CD4-positive, CD25-positive, alpha-beta regulatory T cell (primary cell): ENCODE measurements at regions not wholly inside any gene's neighbourhood (a gene's known extent, or its start where the extent isn't known, plus 50 kb on each side); places are given as distances from the start of the nearest gene placed in this dataset.

Experiments
- ATAC-seq, 2 donors: fragments of 150-1000 bp; cut with Tn5 transposase; one replicate each; pipeline ENCODE4 v1.10.0; 2021; ENCODE audit warnings: low read depth in 2 of 2, moderate number of reproducible peaks in 2 of 2, moderate library complexity in 1 of 2
- DNase-seq, 3 donors: peaks; one replicate each; pipeline versions ENCODE4 v3.0.0 to v3.0.0-alpha.2; 2012 to 2022; ENCODE audit warnings: mixed read lengths in 1 of 3
- H3K27ac ChIP-seq: one replicate; pipeline ENCODE4 v1.7.0; 2013; ENCODE audit warnings: mild to moderate bottlenecking, low read length; ENCODE audit not compliant: insufficient read depth, poor library complexity, severe bottlenecking
- H3K27me3 ChIP-seq: one replicate; pipeline ENCODE4 v1.7.0; 2013; ENCODE audit warnings: low read length; ENCODE audit not compliant: control insufficient read depth, insufficient read depth
- H3K36me3 ChIP-seq: one replicate; pipeline ENCODE4 v1.7.0; 2013; ENCODE audit warnings: mild to moderate bottlenecking, low read length, moderate library complexity; ENCODE audit not compliant: control insufficient read depth, insufficient read depth
- H3K4me1 ChIP-seq: 2 replicates; pipeline ENCODE4 v1.7.0; 2013; ENCODE audit warnings: mild to moderate bottlenecking, low read length; ENCODE audit not compliant: insufficient read depth, control insufficient read depth, poor library complexity, severe bottlenecking
- H3K4me3 ChIP-seq: one replicate; pipeline ENCODE4 v1.7.0; 2013; ENCODE audit warnings: low read depth, mild to moderate bottlenecking, low read length, moderate library complexity
- H3K9me3 ChIP-seq, 2 experiments: 1 replicate in 1 of 2; 2 replicates in 1 of 2; pipeline ENCODE4 v1.7.0; 2013; ENCODE audit warnings: low read length in 2 of 2, mild to moderate bottlenecking in 1 of 2, moderate library complexity in 1 of 2; ENCODE audit not compliant: control insufficient read depth in 2 of 2
- H3K27ac Mint-ChIP-seq, 3 donors: one replicate each; pipeline ENCODE4 v1.8.0; 2020 to 2022; ENCODE audit warnings: mild to moderate bottlenecking in 3 of 3, mixed read lengths in 3 of 3, moderate library complexity in 2 of 3
- H3K27me3 Mint-ChIP-seq: one replicate; pipeline ENCODE4 v1.8.0; 2022; ENCODE audit warnings: mild to moderate bottlenecking, mixed read lengths
- H3K36me3 Mint-ChIP-seq: one replicate; pipeline ENCODE4 v1.8.0; 2020; ENCODE audit warnings: mixed read lengths
- H3K4me1 Mint-ChIP-seq, 4 donors: one replicate each; pipeline ENCODE4 v1.8.0; 2020 to 2022; ENCODE audit warnings: mixed read lengths in 4 of 4, mild to moderate bottlenecking in 1 of 4
- H3K4me3 Mint-ChIP-seq, 4 donors: one replicate each; pipeline ENCODE4 v1.8.0; 2020 to 2022; ENCODE audit warnings: mild to moderate bottlenecking in 4 of 4, mixed read lengths in 4 of 4, moderate library complexity in 3 of 4
- H3K9me3 Mint-ChIP-seq, 7 donors: one replicate each; pipeline ENCODE4 v1.8.0; 2020 to 2022; ENCODE audit warnings: mixed read lengths in 7 of 7, mild to moderate bottlenecking in 3 of 7, moderate library complexity in 2 of 7

- H3K36me3 Mint-ChIP-seq, result no peaks in the 10 kb centered on the region
- no peak for DNase-seq
- no peak overlapping the region for H3K27ac ChIP-seq
- H3K9me3 ChIP-seq, result peaks cover 3 to 12% of the 10 kb centered on the region in 2 experiments
- H3K4me1 ChIP-seq, result no peaks in the 10 kb centered on the region
- H3K27ac Mint-ChIP-seq, result no peak overlapping the region
- no peaks in the 10 kb centered on the region for H3K27me3 ChIP-seq
- no peaks in the 10 kb centered on the region for H3K4me1 Mint-ChIP-seq
- no peak for ATAC-seq
- H3K36me3 ChIP-seq, result no peaks in the 10 kb centered on the region
- H3K27me3 Mint-ChIP-seq, result no peaks in the 10 kb centered on the region
- no peak overlapping the region for H3K4me3 ChIP-seq
- peaks cover 0 to 39% (median 9%) of the 10 kb centered on the region in 7 donors for H3K9me3 Mint-ChIP-seq
- H3K4me3 Mint-ChIP-seq, result no peak overlapping the region
These were observed 2076.0 kb upstream of the CDH9 start for GRCh38 chr5:29114331-29114768.

- Mint-ChIP-seq H3K27me3 (no peaks in the 10 kb centered on the region), H3K36me3 (no peaks in the 10 kb centered on the region), H3K4me3 (no peak overlapping the region), H3K9me3 (peaks cover 0 to 43% (median 12%) of the 10 kb centered on the region in 7 donors), H3K27ac (no peak overlapping the region), H3K4me1 (no peaks in the 10 kb centered on the region)
- Histone ChIP-seq H3K36me3 (no peaks in the 10 kb centered on the region), H3K27ac (no peak overlapping the region), H3K27me3 (no peaks in the 10 kb centered on the region), H3K4me3 (no peak overlapping the region), H3K9me3 (peaks cover 0 to 12% of the 10 kb centered on the region in 2 experiments), H3K4me1 (no peaks in the 10 kb centered on the region)
- ATAC-seq (no peak), DNase-seq (no peak)
These were observed 2075.1 kb upstream of the CDH9 start for GRCh38 chr5:29113516-29113915.

- Mint-ChIP-seq H3K27ac (no peak overlapping the region), H3K36me3 (no peaks in the 10 kb centered on the region), H3K4me3 (peak overlapping the region in 1 of 4 donors; percentile 35), H3K9me3 (peaks cover 1 to 28% (median 8%) of the 10 kb centered on the region in 7 donors), H3K27me3 (no peaks in the 10 kb centered on the region), H3K4me1 (no peaks in the 10 kb centered on the region)
- H3K27me3 ChIP-seq, result no peaks in the 10 kb centered on the region
- H3K27ac ChIP-seq, result no peak overlapping the region
- H3K4me3 ChIP-seq, result no peak overlapping the region
- H3K4me1 ChIP-seq, result no peaks in the 10 kb centered on the region
- DNase-seq, result no peak
- H3K36me3 ChIP-seq, result no peaks in the 10 kb centered on the region
- ATAC-seq, result no peak
- H3K9me3 ChIP-seq, result peaks cover 10 to 12% of the 10 kb centered on the region in 2 experiments
These were observed 2061.2 kb upstream of the CDH9 start for GRCh38 chr5:29099585-29099984.

GRCh38 chr5:29089591-29090130 is 2051.3 kb upstream of the CDH9 start:
- no peak for DNase-seq
- Histone ChIP-seq H3K4me3 (no peak overlapping the region), H3K27ac (no peak overlapping the region), H3K9me3 (no peaks in the 10 kb centered on the region), H3K27me3 (no peaks in the 10 kb centered on the region), H3K4me1 (no peaks in the 10 kb centered on the region), H3K36me3 (no peaks in the 10 kb centered on the region)
- peaks cover 4 to 22% (median 11%) of the 10 kb centered on the region in 7 donors for H3K9me3 Mint-ChIP-seq
- no peaks in the 10 kb centered on the region for H3K4me1 Mint-ChIP-seq
- no peaks in the 10 kb centered on the region for H3K27me3 Mint-ChIP-seq
- H3K36me3 Mint-ChIP-seq, result no peaks in the 10 kb centered on the region
- no peak for ATAC-seq
- peak overlapping the region in 1 of 4 donors; percentile 56 for H3K4me3 Mint-ChIP-seq
- H3K27ac Mint-ChIP-seq, result no peak overlapping the region

GRCh38 chr5:29085142-29085541 is 2046.8 kb upstream of the CDH9 start:
- DNase-seq (no peak), ATAC-seq (no peak)
- Mint-ChIP-seq H3K27ac (no peak overlapping the region), H3K9me3 (peaks cover 9 to 30% (median 12%) of the 10 kb centered on the region in 7 donors), H3K4me3 (no peak overlapping the region), H3K27me3 (no peaks in the 10 kb centered on the region), H3K36me3 (no peaks in the 10 kb centered on the region), H3K4me1 (no peaks in the 10 kb centered on the region)
- H3K27ac ChIP-seq, result no peak overlapping the region
- no peak overlapping the region for H3K4me3 ChIP-seq
- H3K27me3 ChIP-seq, result no peaks in the 10 kb centered on the region
- H3K4me1 ChIP-seq, result no peaks in the 10 kb centered on the region
- H3K36me3 ChIP-seq, result no peaks in the 10 kb centered on the region
- H3K9me3 ChIP-seq, result no peaks in the 10 kb centered on the region

- H3K27me3 Mint-ChIP-seq, result no peaks in the 10 kb centered on the region
- ATAC-seq (no peak), DNase-seq (no peak)
- Histone ChIP-seq H3K4me3 (no peak overlapping the region), H3K4me1 (no peaks in the 10 kb centered on the region), H3K9me3 (no peaks in the 10 kb centered on the region), H3K27me3 (no peaks in the 10 kb centered on the region), H3K27ac (no peak overlapping the region), H3K36me3 (no peaks in the 10 kb centered on the region)
- H3K4me3 Mint-ChIP-seq, result no peak overlapping the region
- H3K27ac Mint-ChIP-seq, result no peak overlapping the region
- peaks cover 3 to 31% (median 13%) of the 10 kb centered on the region in 7 donors for H3K9me3 Mint-ChIP-seq
- no peaks in the 10 kb centered on the region for H3K4me1 Mint-ChIP-seq
- H3K36me3 Mint-ChIP-seq, result no peaks in the 10 kb centered on the region
These were observed 2041.4 kb upstream of the CDH9 start for GRCh38 chr5:29079771-29080170.

GRCh38 chr5:29077451-29077850 is 2039.1 kb upstream of the CDH9 start:
- peaks cover 0 to 31% (median 11%) of the 10 kb centered on the region in 7 donors for H3K9me3 Mint-ChIP-seq
- DNase-seq (no peak), ATAC-seq (no peak)
- H3K27ac ChIP-seq, result no peak overlapping the region
- H3K4me3 Mint-ChIP-seq, result no peak overlapping the region
- H3K36me3 Mint-ChIP-seq, result no peaks in the 10 kb centered on the region
- no peaks in the 10 kb centered on the region for H3K36me3 ChIP-seq
- no peak overlapping the region for H3K27ac Mint-ChIP-seq
- H3K27me3 ChIP-seq, result no peaks in the 10 kb centered on the region
- H3K4me1 Mint-ChIP-seq, result no peaks in the 10 kb centered on the region
- H3K9me3 ChIP-seq, result no peaks in the 10 kb centered on the region
- H3K27me3 Mint-ChIP-seq, result no peaks in the 10 kb centered on the region
- H3K4me3 ChIP-seq, result no peak overlapping the region
- H3K4me1 ChIP-seq, result no peaks in the 10 kb centered on the region

GRCh38 chr5:29069104-29069402 is 2030.7 kb upstream of the CDH9 start:
- no peaks in the 10 kb centered on the region for H3K36me3 Mint-ChIP-seq
- H3K27ac Mint-ChIP-seq, result no peak overlapping the region
- H3K9me3 ChIP-seq, result peaks cover 0 to 3% of the 10 kb centered on the region in 2 experiments
- DNase-seq, result no peak
- no peak for ATAC-seq
- H3K4me3 Mint-ChIP-seq, result no peak overlapping the region
- no peaks in the 10 kb centered on the region for H3K27me3 ChIP-seq
- peaks cover 0 to 4% (median 0%) of the 10 kb centered on the region in 4 donors for H3K4me1 Mint-ChIP-seq
- H3K27ac ChIP-seq, result no peak overlapping the region
- H3K9me3 Mint-ChIP-seq, result peaks cover 0 to 21% (median 6%) of the 10 kb centered on the region in 7 donors
- H3K36me3 ChIP-seq, result no peaks in the 10 kb centered on the region
- H3K4me1 ChIP-seq, result no peaks in the 10 kb centered on the region
- no peak overlapping the region for H3K4me3 ChIP-seq
- no peaks in the 10 kb centered on the region for H3K27me3 Mint-ChIP-seq
